K562 (cell line): ENCODE measurements at regions not wholly inside any gene's neighbourhood (a gene's known extent, or its start where the extent isn't known, plus 50 kb on each side); places are given as distances from the start of the nearest gene placed in this dataset.

ENCODE experiments used
- ATAC-seq: fragments of 200-7000 bp; cut with Tn5 transposase; 3 replicates; pipeline ENCODE4 v1.9.1; 2020; ENCODE audit warnings: moderate library complexity
- BruUV-seq: library from RNA; stranded (reverse); fragments of 400-500 nt; replicated peaks from 2 replicates; lab custom pipeline; 2021; lab: Mats Ljungman, UMichigan
- CTCF ChIA-PET: fragments of 300-600 bp; formaldehyde crosslinking; extraction: SDS; loops from one replicate; lab custom pipeline; 2021; ENCODE audit warnings: low intra/inter-chr PET ratio; lab: Yijun Ruan, JAX
- POLR2A ChIA-PET: fragments of 300-600, 350-650 bp; sonication (Branson Sonifier 250); formaldehyde crosslinking; extraction: SDS; loops from one replicate; lab custom pipeline; 2021; ENCODE audit warnings: antibody characterized with exemption, inconsistent platforms; lab: Yijun Ruan, JAX
- DNase-seq, 4 experiments: peaks; one replicate each; pipeline versions ENCODE4 v3.0.0 to v3.0.0-alpha.2; 2011 to 2018; ENCODE audit warnings: low spot score in 3 of 4, mixed read lengths in 3 of 4; ENCODE audit errors: extremely low read depth in 1 of 4
- FAIRE-seq: peaks from 2 replicates; lab custom pipeline; 2011; peaks lifted over from hg19 to GRCh38; lab: Jason Lieb, UNC
- H2AFZ ChIP-seq: 2 replicates; pipeline ENCODE4 v1.6.0; 2011; ENCODE audit warnings: low read depth, low read length, control low read depth, inconsistent platforms
- H3K27ac ChIP-seq: fragments of 200-600 bp; 3 replicates; pipeline ENCODE4 v1.8.0; 2011; ENCODE audit warnings: low read depth, mild to moderate bottlenecking, control low read depth, inconsistent platforms, low read length, moderate library complexity, mixed read lengths; ENCODE audit errors: extremely low read depth
- H3K27me3 ChIP-seq, 2 experiments: fragments of 300-600 bp in 1 of 2; 2 replicates in 1 of 2; 3 replicates in 1 of 2; pipeline versions ENCODE4 v1.6.0 to v1.8.0; 2011; ENCODE audit warnings: inconsistent platforms in 2 of 2, low read length in 2 of 2, mild to moderate bottlenecking in 1 of 2, mixed read lengths in 1 of 2, moderate library complexity in 1 of 2; ENCODE audit not compliant: control insufficient read depth in 2 of 2, insufficient read depth in 2 of 2
- H3K36me3 ChIP-seq: fragments of 300-600 bp; 3 replicates; pipeline ENCODE4 v1.8.0; 2011; ENCODE audit warnings: mild to moderate bottlenecking, low read length, inconsistent platforms; ENCODE audit not compliant: control insufficient read depth, insufficient read depth
- H3K4me1 ChIP-seq, 2 experiments: fragments of 200-600 bp in 1 of 2; replicated peaks in 1 of 2; 2 replicates in 1 of 2; 3 replicates in 1 of 2; pipeline versions ENCODE4 v1.5.1 to v1.8.0; 2011; ENCODE audit warnings: inconsistent platforms in 2 of 2, low read length in 2 of 2, mild to moderate bottlenecking in 1 of 2, mixed read lengths in 1 of 2, moderate library complexity in 1 of 2; ENCODE audit not compliant: control insufficient read depth in 2 of 2, insufficient read depth in 2 of 2
- H3K4me2 ChIP-seq: 2 replicates; pipeline ENCODE4 v1.6.1; 2011; ENCODE audit warnings: low read length, control low read depth, inconsistent platforms, mixed read lengths; ENCODE audit not compliant: insufficient read depth
- H3K4me3 ChIP-seq: fragments of 200-600 bp; sonication (generic), shearing (Covaris generic); 2 replicates; pipeline ENCODE4 v1.5.1; 2016; ENCODE audit warnings: control low read depth, inconsistent platforms
- H3K79me2 ChIP-seq: fragments of 200-600 bp; 3 replicates; pipeline ENCODE4 v1.8.0; 2011; ENCODE audit warnings: low read length, inconsistent platforms; ENCODE audit not compliant: control insufficient read depth, insufficient read depth
- H3K9ac ChIP-seq, 2 experiments: 2 replicates each; pipeline versions ENCODE4 v1.6.0 to v1.6.1; 2011; ENCODE audit warnings: low read depth in 2 of 2, low read length in 2 of 2, control low read depth in 1 of 2, inconsistent platforms in 1 of 2, mild to moderate bottlenecking in 1 of 2, mixed read lengths in 1 of 2; ENCODE audit not compliant: insufficient read depth in 1 of 2
- H3K9me1 ChIP-seq: one replicate; pipeline ENCODE4 v1.6.0; 2011; ENCODE audit warnings: inconsistent platforms, mild to moderate bottlenecking, low read length, moderate library complexity; ENCODE audit not compliant: control insufficient read depth, insufficient read depth
- H3K9me3 ChIP-seq: replicated peaks from 2 replicates; pipeline ENCODE4 v1.5.1; 2011; ENCODE audit warnings: low read depth, low read length, inconsistent platforms; ENCODE audit not compliant: control insufficient read depth, insufficient read depth
- H4K20me1 ChIP-seq: replicated peaks from 2 replicates; pipeline ENCODE4 v1.6.1; 2011; ENCODE audit warnings: low read length, inconsistent platforms, mixed read lengths; ENCODE audit not compliant: control insufficient read depth, insufficient read depth
- BCLAF1 ChIP-seq, 2 experiments: fragments of 450-650 bp in 1 of 2; IDR thresholded peaks; 2 replicates each; pipeline ENCODE4 v1.6.1; 2011 to 2017; ENCODE audit warnings: low read depth in 2 of 2, antibody characterized with exemption in 1 of 2, borderline replicate concordance in 1 of 2, low read length in 1 of 2, mild to moderate bottlenecking in 1 of 2, mixed read lengths in 1 of 2; ENCODE audit not compliant: control insufficient read depth in 1 of 2
- BRF2 ChIP-seq: IDR thresholded peaks from 3 replicates; pipeline ENCODE4 v1.6.1; 2011; ENCODE audit warnings: borderline replicate concordance, mild to moderate bottlenecking; ENCODE audit not compliant: insufficient read length, insufficient read depth
- CREB1 ChIP-seq, 2 experiments: sonication (generic) in 1 of 2; formaldehyde crosslinking in 1 of 2; IDR thresholded peaks; 2 replicates each; pipeline versions ENCODE4 v1.6.1 to v1.8.0; 2012 to 2022; ENCODE audit warnings: inconsistent platforms in 1 of 2, mild to moderate bottlenecking in 1 of 2, missing genetic modification reagents in 1 of 2, moderate library complexity in 1 of 2
- DEAF1 ChIP-seq: fragments of 450-650 bp; formaldehyde crosslinking; IDR thresholded peaks from 2 replicates; pipeline ENCODE4 v1.4.0; 2020; ENCODE audit warnings: mild to moderate bottlenecking, moderate library complexity
- ELF1 ChIP-seq: fragments of 200-800 bp; sonication (Bioruptor generic); IDR thresholded peaks from 2 replicates; pipeline ENCODE4 v1.6.1; 2016; ENCODE audit warnings: missing genetic modification characterization, missing compliant biosample characterization
- HNRNPL ChIP-seq: fragments of 200-400 bp; formaldehyde crosslinking; IDR thresholded peaks from 2 replicates; pipeline ENCODE4 v1.6.1; 2017; ENCODE audit warnings: low read depth, mild to moderate bottlenecking, low read length
- RBBP5 ChIP-seq: fragments of 200-600 bp; sonication (generic); IDR thresholded peaks from 2 replicates; pipeline ENCODE4 v1.6.1; 2012; ENCODE audit warnings: borderline replicate concordance, mild to moderate bottlenecking, low read length, control low read depth, inconsistent platforms; ENCODE audit not compliant: insufficient read depth, poor library complexity, severe bottlenecking
- SAP30 ChIP-seq: fragments of 200-600 bp; sonication (generic); IDR thresholded peaks from 2 replicates; pipeline ENCODE4 v1.6.1; 2012; ENCODE audit warnings: borderline replicate concordance, low read depth, mild to moderate bottlenecking, moderate library complexity, low read length, control low read depth, inconsistent platforms; ENCODE audit not compliant: insufficient read depth, poor library complexity, severe bottlenecking
- SMARCB1 ChIP-seq: IDR thresholded peaks from 2 replicates; pipeline ENCODE4 v1.6.1; 2011; ENCODE audit warnings: improper control_type of control experiment, low read depth; ENCODE audit not compliant: insufficient read length
- YY1 ChIP-seq, 3 experiments: IDR thresholded peaks; 2 replicates each; pipeline ENCODE4 v1.6.1; 2011; ENCODE audit warnings: low read length in 2 of 3, mild to moderate bottlenecking in 2 of 3, moderate library complexity in 2 of 3, borderline replicate concordance in 1 of 3, control low read depth in 1 of 3, low read depth in 1 of 3; ENCODE audit not compliant: insufficient read depth in 3 of 3, insufficient replicate concordance in 2 of 3, control insufficient read depth in 1 of 3, insufficient read length in 1 of 3; ENCODE audit errors: extremely low read depth in 1 of 3
- ZBED1 ChIP-seq: IDR thresholded peaks from 2 replicates; pipeline ENCODE4 v1.6.1; 2014
- ZNF174 ChIP-seq: fragments of 250-450 bp; sonication (Bioruptor Pico); IDR thresholded peaks from 2 replicates; pipeline ENCODE4 v1.4.0; 2020; ENCODE audit warnings: mild to moderate bottlenecking
- ZNF217 ChIP-seq: sonication (generic); formaldehyde crosslinking; IDR thresholded peaks from 2 replicates; pipeline ENCODE4 v1.8.0; 2022; ENCODE audit warnings: mild to moderate bottlenecking, missing genetic modification reagents
- ZNF408 ChIP-seq: fragments of 250-450 bp; sonication (Bioruptor Pico); IDR thresholded peaks from 2 replicates; pipeline ENCODE4 v1.4.0; 2020; ENCODE audit warnings: low read depth, mild to moderate bottlenecking, moderate library complexity
- WGBS: fragments of 100-300 bp; shearing (Covaris generic); methylation state at CpG from one replicate; pipeline ENCODE4 v1.1.6; 2016; ENCODE audit warnings: low coverage, mixed read lengths; ENCODE audit not compliant: insufficient coverage; ENCODE audit errors: missing lambda C conversion rate; 5-methylcytosine and 5-hydroxymethylcytosine counted together
- in situ Hi-C: fragments of 300-500 bp; cut with MboI; formaldehyde crosslinking; loops from 4 replicates; pipeline ENCODE4 v1.15.0; 2018; ENCODE audit warnings: inconsistent platforms, mixed read lengths
- intact Hi-C: fragments of 100-400 bp; cut with micrococcal nuclease; formaldehyde crosslinking; loops from 2 replicates; pipeline ENCODE4 v1.14.2; 2022

GRCh38 chr5:92944903-92945604 lies 636.0 kb downstream of the NR2F1-AS1 start:
- H3K79me2 ChIP-seq = no peaks in the 10 kb centered on the region
- H3K27ac ChIP-seq = no peak overlapping the region
- DNase-seq (no peak), FAIRE-seq (no peak), ATAC-seq (no peak)
- CTCF ChIA-PET = no interaction called here
- no TSS peak for BruUV-seq
- no peaks in the 10 kb centered on the region for H3K27me3 ChIP-seq
- intact Hi-C loops = no loop called here
- H3K9ac ChIP-seq = no peak overlapping the region
- 4% methylated on average over 3 of the region's 3 CpGs for WGBS
- no peak overlapping the region for H2AFZ ChIP-seq
- no peaks in the 10 kb centered on the region for H3K9me1 ChIP-seq
- H3K4me2 ChIP-seq = no peak overlapping the region
- H3K4me3 ChIP-seq = no peak overlapping the region
- H3K9me3 ChIP-seq = no peaks in the 10 kb centered on the region
- POLR2A ChIA-PET = no interaction called here
- no peaks in the 10 kb centered on the region for H3K4me1 ChIP-seq
- H4K20me1 ChIP-seq = no peaks in the 10 kb centered on the region
- no peaks in the 10 kb centered on the region for H3K36me3 ChIP-seq
- in situ Hi-C loops = no loop called here
- no peak for TF ChIP-seq ZNF408
- no peak for TF ChIP-seq HNRNPL
- no peak for TF ChIP-seq ZNF174 (CRISPR knock-in tag)
- TF ChIP-seq BRF2 = no peak
- TF ChIP-seq ZBED1 = no peak
- TF ChIP-seq ELF1 = no peak
- TF ChIP-seq CREB1 (IDR thresholded peaks at IDR 0.05) = no peak
- no peak for TF ChIP-seq CREB1 (CRISPR knock-in tag; IDR thresholded peaks at IDR 0.05)
- TF ChIP-seq DEAF1 (CRISPR knock-in tag) = no peak
- no peak for TF ChIP-seq RBBP5
- TF ChIP-seq SMARCB1 = no peak
- no peak for TF ChIP-seq BCLAF1 (IDR thresholded peaks at IDR 0.05; ENCODE audit: borderline replicate concordance in 1 of 2, control insufficient read depth in 1 of 2, low read depth in 2 of 2, low read length in 1 of 2)
- no peak for TF ChIP-seq ZNF217 (CRISPR knock-in tag)
- no peak for TF ChIP-seq YY1 (IDR thresholded peaks at IDR 0.05; ENCODE audit: borderline replicate concordance in 1 of 3, control insufficient read depth in 1 of 3, extremely low read depth in 1 of 3, insufficient read depth in 3 of 3, insufficient read length in 1 of 3, insufficient replicate concordance in 2 of 3, low read depth in 1 of 3, low read length in 2 of 3)
- no peak for TF ChIP-seq SAP30
